Right hindlimb (tissue), 1 donor: ENCODE measurements at regions not wholly inside any gene's neighbourhood (a gene's known extent, or its start where the extent isn't known, plus 50 kb on each side); places are given as distances from the start of the nearest gene placed in this dataset.

Source experiments
- DNase-seq: peaks from one replicate; pipeline ENCODE4 v3.0.0-alpha.2; 2018

GRCh38 chr7:114109721-114110120 lies 190.9 kb upstream of the PPP1R3A start:
- no peak for DNase-seq

GRCh38 chr7:114109304-114109703 lies 190.5 kb upstream of the PPP1R3A start:
- no peak for DNase-seq

GRCh38 chr7:114108510-114108909 lies 189.7 kb upstream of the PPP1R3A start:
- DNase-seq, result no peak

GRCh38 chr7:114107522-114107921 lies 188.7 kb upstream of the PPP1R3A start:
- DNase-seq, result no peak

- DNase-seq, result no peak
These were observed 185.2 kb upstream of the PPP1R3A start for GRCh38 chr7:114104035-114104434.

- no peak for DNase-seq
These were observed 184.2 kb upstream of the PPP1R3A start for GRCh38 chr7:114102996-114103395.

GRCh38 chr7:114102131-114102530 lies 183.3 kb upstream of the PPP1R3A start:
- DNase-seq, result no peak

GRCh38 chr7:114100810-114101209 lies 182.0 kb upstream of the PPP1R3A start:
- no peak for DNase-seq

GRCh38 chr7:114099337-114099736 lies 180.5 kb upstream of the PPP1R3A start:
- DNase-seq, result no peak

GRCh38 chr7:114095885-114096284 lies 177.1 kb upstream of the PPP1R3A start:
- DNase-seq, result no peak

- DNase-seq, result no peak
These were observed 169.7 kb upstream of the PPP1R3A start for GRCh38 chr7:114088470-114088940.

GRCh38 chr7:114087653-114088469 lies 169.1 kb upstream of the PPP1R3A start:
- DNase-seq, result peak; percentile 31

- peak; percentile 54 for DNase-seq
These were observed 168.3 kb upstream of the PPP1R3A start for GRCh38 chr7:114086914-114087652.

- DNase-seq, result no peak
These were observed 167.7 kb upstream of the PPP1R3A start for GRCh38 chr7:114086537-114086913.

- peak; percentile 96 for DNase-seq
These were observed 167.0 kb upstream of the PPP1R3A start for GRCh38 chr7:114085592-114086501.

GRCh38 chr7:114085313-114085591 lies 166.4 kb upstream of the PPP1R3A start:
- no peak for DNase-seq

- peak; percentile 82 for DNase-seq
These were observed 165.9 kb upstream of the PPP1R3A start for GRCh38 chr7:114084472-114085312.

GRCh38 chr7:114084002-114084471 lies 165.2 kb upstream of the PPP1R3A start:
- no peak for DNase-seq

- DNase-seq, result peak; percentile 79
These were observed 164.6 kb upstream of the PPP1R3A start for GRCh38 chr7:114083166-114084001.

- no peak for DNase-seq
These were observed 163.9 kb upstream of the PPP1R3A start for GRCh38 chr7:114082642-114083165.
